ENCODE measurements at regions not wholly inside any gene's neighbourhood (a gene's known extent, or its start where the extent isn't known, plus 50 kb on each side); places are given as distances from the start of the nearest gene placed in this dataset.

- TF ChIP-seq CTCF (IDR thresholded peaks at IDR 0.05) (no peak), POLR2A (IDR thresholded peaks at IDR 0.05) (no peak)
These were observed 427.9 kb downstream of the TXNL1 start for GRCh38 chr18:56210520-56210919.

Measured in prostate gland (tissue), 2 donors.